Left ventricle myocardium inferior (tissue), 1 donor: ENCODE measurements at regions not wholly inside any gene's neighbourhood (a gene's known extent, or its start where the extent isn't known, plus 50 kb on each side); places are given as distances from the start of the nearest gene placed in this dataset.

Source experiments
- DNase-seq: peaks from one replicate; pipeline ENCODE4 v3.0.0-alpha.2; 2020
- H3K27ac ChIP-seq: fragments of 200-600 bp; replicated peaks from 2 replicates; pipeline ENCODE4 v1.8.0; 2021
- H3K27me3 ChIP-seq: fragments of 200-600 bp; 2 replicates; pipeline ENCODE4 v1.8.0; 2021; ENCODE audit warnings: low read depth
- H3K36me3 ChIP-seq: fragments of 200-600 bp; 2 replicates; pipeline ENCODE4 v1.8.0; 2021
- H3K4me1 ChIP-seq: fragments of 200-600 bp; 2 replicates; pipeline ENCODE4 v1.8.0; 2021
- H3K4me3 ChIP-seq: fragments of 200-600 bp; 2 replicates; pipeline ENCODE4 v1.8.0; 2021; ENCODE audit warnings: mild to moderate bottlenecking, moderate library complexity
- H3K9me3 ChIP-seq: fragments of 200-600 bp; replicated peaks from 2 replicates; pipeline ENCODE4 v1.8.0; 2021
- CTCF ChIP-seq: fragments of 200-600 bp; IDR thresholded peaks from 2 replicates; pipeline ENCODE4 v1.8.0; 2021; ENCODE audit warnings: antibody characterized with exemption, mild to moderate bottlenecking, borderline replicate concordance
- intact Hi-C: fragments of 100-400 bp; cut with micrococcal nuclease; formaldehyde crosslinking; loops from one replicate; pipeline ENCODE4 v1.11.0; 2022
- donor health status: DM: no; HTN: yes; CAD: no; lungs with severe emphysema.

DNA sequence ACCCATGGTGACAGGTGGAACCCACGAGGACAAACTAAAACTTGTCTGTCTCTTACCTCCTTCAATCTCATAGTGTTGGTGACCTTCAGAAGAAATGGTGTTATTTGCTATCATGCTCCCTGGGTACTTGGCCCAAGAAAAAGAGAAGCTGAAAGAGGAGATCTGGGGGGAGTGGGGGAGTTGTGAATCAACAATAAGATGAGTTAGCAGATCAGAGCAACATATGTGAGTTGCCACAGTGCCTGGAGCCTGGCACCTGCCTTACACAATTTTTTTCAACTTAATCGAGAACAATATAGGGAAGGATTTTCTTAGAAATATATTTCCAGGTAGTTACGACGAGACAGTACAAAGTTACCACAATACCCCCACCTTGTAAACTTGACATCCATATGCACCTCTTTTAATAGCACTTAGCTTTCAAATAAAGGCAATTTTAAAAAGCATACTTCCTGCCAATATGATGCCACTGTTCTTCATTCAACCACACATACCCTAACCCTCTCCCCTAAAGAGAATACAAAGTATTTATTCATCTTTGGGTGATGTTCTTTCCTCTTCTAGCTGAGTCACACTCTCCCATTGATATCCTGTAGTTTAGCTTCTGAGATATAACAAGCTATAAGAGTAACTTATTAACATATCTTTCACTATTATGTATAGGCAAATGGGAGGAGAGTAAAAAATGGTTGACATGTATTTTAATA is 424.1 kb upstream of the OR4E1 start:
- no peak overlapping the region for H3K4me3 ChIP-seq
- H3K36me3 ChIP-seq, result no peaks in the 10 kb centered on the region
- H3K9me3 ChIP-seq, result no peaks in the 10 kb centered on the region
- intact Hi-C loops, result no loop called here
- no peaks in the 10 kb centered on the region for H3K27me3 ChIP-seq
- H3K4me1 ChIP-seq, result no peaks in the 10 kb centered on the region
- DNase-seq, result no peak
- no peak for TF ChIP-seq CTCF
- peak overlapping the region; percentile 67 for H3K27ac ChIP-seq

DNA sequence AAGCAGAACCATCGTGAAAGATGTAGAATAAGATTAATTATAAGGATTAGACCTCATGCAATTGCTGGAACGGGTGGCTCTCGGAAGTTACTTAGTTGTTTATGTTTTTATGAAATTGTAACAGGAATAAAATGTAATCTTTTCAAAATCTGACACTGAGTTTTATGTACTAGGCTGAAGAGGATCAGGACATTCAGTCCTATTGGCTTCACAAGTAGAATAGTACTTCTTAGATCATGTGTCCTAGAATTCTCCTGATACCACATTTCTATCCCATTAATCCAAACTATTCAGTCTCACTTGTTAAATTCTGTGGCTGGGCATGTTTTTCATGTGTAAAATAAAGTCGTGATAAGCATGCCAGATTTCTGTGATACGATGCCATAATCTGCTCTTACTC is 423.5 kb upstream of the OR4E1 start:
- H3K4me3 ChIP-seq, result no peak overlapping the region
- H3K4me1 ChIP-seq, result no peaks in the 10 kb centered on the region
- no peak for DNase-seq
- H3K27ac ChIP-seq, result peak overlapping the region; percentile 67
- no peaks in the 10 kb centered on the region for H3K36me3 ChIP-seq
- TF ChIP-seq CTCF, result no peak
- H3K27me3 ChIP-seq, result no peaks in the 10 kb centered on the region
- H3K9me3 ChIP-seq, result no peaks in the 10 kb centered on the region
- intact Hi-C loops, result no loop called here

- Histone ChIP-seq H3K4me3 (no peak overlapping the region), H3K4me1 (no peaks in the 10 kb centered on the region), H3K36me3 (no peaks in the 10 kb centered on the region), H3K9me3 (no peaks in the 10 kb centered on the region), H3K27ac (peak overlapping the region; percentile 67), H3K27me3 (no peaks in the 10 kb centered on the region)
- TF ChIP-seq CTCF, result no peak
- no peak for DNase-seq
- intact Hi-C loops, result no loop called here
Measured at GRCh38 chr14:22096514-22096895, 422.9 kb upstream of the OR4E1 start.

- DNase-seq, result no peak
- intact Hi-C loops, result no loop called here
- Histone ChIP-seq H3K4me3 (no peak overlapping the region), H3K36me3 (no peaks in the 10 kb centered on the region), H3K27me3 (no peaks in the 10 kb centered on the region), H3K4me1 (no peaks in the 10 kb centered on the region), H3K9me3 (no peaks in the 10 kb centered on the region), H3K27ac (peak overlapping the region; percentile 67)
- no peak for TF ChIP-seq CTCF
Measured at GRCh38 chr14:22095860-22096513, 422.4 kb upstream of the OR4E1 start.

- peaks cover 5% of the 10 kb centered on the region for H3K27me3 ChIP-seq
- H3K4me1 ChIP-seq, result peaks cover 3% of the 10 kb centered on the region
- intact Hi-C loops, result no loop called here
- no peak for DNase-seq
- no peak for TF ChIP-seq CTCF
- H3K4me3 ChIP-seq, result no peak overlapping the region
- H3K36me3 ChIP-seq, result no peaks in the 10 kb centered on the region
- H3K9me3 ChIP-seq, result no peaks in the 10 kb centered on the region
- peak overlapping the region; percentile 77 for H3K27ac ChIP-seq
Measured at GRCh38 chr14:22089940-22090339, 416.3 kb upstream of the OR4E1 start.
